Stimulated activated naive B cell treated with anti-CD40 and anti-IgM and Interleukin-4, amounts not matched to agents 10 μg/mL and 1 μg/mL and 100 μg/mL, for 72 hours (primary cell): ENCODE measurements at regions not wholly inside any gene's neighbourhood (a gene's known extent, or its start where the extent isn't known, plus 50 kb on each side); places are given as distances from the start of the nearest gene placed in this dataset.

Source experiments
- ATAC-seq, 2 donors: fragments of 150-1000 bp; cut with Tn5 transposase; replicated peaks; 2 replicates each; pipeline ENCODE4 v1.10.0; 2021; ENCODE audit warnings: moderate library complexity in 1 of 2
- DNase-seq: peaks from one replicate; pipeline ENCODE4 v3.0.0; 2021
- H3K27ac Mint-ChIP-seq: one replicate; pipeline ENCODE4 v1.8.0; 2022; ENCODE audit warnings: mild to moderate bottlenecking, mixed read lengths
- H3K27me3 Mint-ChIP-seq, 2 donors: one replicate each; pipeline ENCODE4 v1.8.0; 2022; ENCODE audit warnings: mixed read lengths in 2 of 2
- H3K36me3 Mint-ChIP-seq, 2 donors: one replicate each; pipeline ENCODE4 v1.8.0; 2022; ENCODE audit warnings: mixed read lengths in 2 of 2, mild to moderate bottlenecking in 1 of 2
- H3K4me1 Mint-ChIP-seq, 2 donors: one replicate each; pipeline ENCODE4 v1.8.0; 2022; ENCODE audit warnings: mixed read lengths in 2 of 2, mild to moderate bottlenecking in 1 of 2
- H3K4me3 Mint-ChIP-seq, 2 donors: one replicate each; pipeline ENCODE4 v1.8.0; 2022; ENCODE audit warnings: mild to moderate bottlenecking in 2 of 2, mixed read lengths in 2 of 2, moderate library complexity in 1 of 2
- H3K9me3 Mint-ChIP-seq, 2 donors: one replicate each; pipeline ENCODE4 v1.8.0; 2022; ENCODE audit warnings: mixed read lengths in 2 of 2, mild to moderate bottlenecking in 1 of 2

DNA sequence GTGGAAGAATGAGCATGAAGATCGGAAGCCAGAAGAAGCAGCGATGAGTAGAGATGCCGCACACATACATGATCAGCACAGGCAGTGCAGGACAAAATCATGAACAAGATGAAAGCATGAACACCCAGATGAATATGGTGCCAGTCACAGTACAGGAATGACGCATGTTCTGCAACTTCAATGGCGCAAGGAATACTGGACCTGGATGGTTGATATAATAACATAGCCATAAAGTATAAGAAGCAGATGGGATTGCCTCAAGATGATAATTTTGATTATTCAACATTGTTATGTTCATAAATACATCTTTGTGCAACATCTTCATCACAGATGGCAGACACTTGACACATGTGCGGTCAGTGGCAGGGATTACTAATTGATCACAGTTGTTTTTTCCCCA lies 59.7 kb upstream of the SLCO3A1 start:
- no peak overlapping the region for H3K27ac Mint-ChIP-seq
- H3K36me3 Mint-ChIP-seq = no peaks in the 10 kb centered on the region
- H3K4me3 Mint-ChIP-seq = no peak overlapping the region
- H3K4me1 Mint-ChIP-seq = no peaks in the 10 kb centered on the region
- DNase-seq (no peak), ATAC-seq (no peak)
- H3K9me3 Mint-ChIP-seq = peaks cover 0 to 4% of the 10 kb centered on the region in 2 donors
- peaks cover 7 to 9% of the 10 kb centered on the region in 2 donors for H3K27me3 Mint-ChIP-seq

- DNase-seq = no peak
- Mint-ChIP-seq H3K4me3 (no peak overlapping the region), H3K4me1 (no peaks in the 10 kb centered on the region), H3K36me3 (no peaks in the 10 kb centered on the region), H3K9me3 (peaks cover 0 to 4% of the 10 kb centered on the region in 2 donors), H3K27me3 (peaks cover 7 to 9% of the 10 kb centered on the region in 2 donors), H3K27ac (no peak overlapping the region)
- no peak for ATAC-seq
Observed at GRCh38 chr15:91795235-91795634, 58.3 kb upstream of the SLCO3A1 start.

- Mint-ChIP-seq H3K27me3 (peaks cover 0 to 5% of the 10 kb centered on the region in 2 donors), H3K36me3 (no peaks in the 10 kb centered on the region), H3K4me3 (no peak overlapping the region), H3K4me1 (no peaks in the 10 kb centered on the region), H3K27ac (no peak overlapping the region), H3K9me3 (peaks cover 2 to 3% of the 10 kb centered on the region in 2 donors)
- DNase-seq = no peak
- no peak for ATAC-seq
Observed at GRCh38 chr15:91801836-91802534, 51.5 kb upstream of the SLCO3A1 start.

DNA sequence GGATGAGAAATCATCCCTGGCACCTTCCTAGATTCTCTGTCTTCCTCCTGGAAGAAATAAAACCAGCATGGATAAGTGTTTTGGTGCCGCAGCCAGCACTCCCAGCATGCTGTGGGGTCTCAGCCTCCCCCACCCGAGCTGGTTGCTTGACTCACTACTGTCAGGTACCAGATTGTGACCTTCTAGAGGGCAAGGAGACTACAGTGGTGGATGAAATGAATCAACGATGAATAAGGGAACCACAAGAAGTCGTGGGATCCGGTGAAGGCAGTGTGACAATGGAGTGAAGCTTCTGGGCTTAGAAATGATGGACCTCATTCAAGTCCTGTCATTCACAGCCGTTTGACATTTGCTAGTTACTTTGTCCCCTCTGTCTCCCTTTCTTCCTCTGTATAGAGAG lies 50.2 kb upstream of the SLCO3A1 start:
- no peak overlapping the region for H3K4me3 Mint-ChIP-seq
- no peak for ATAC-seq
- DNase-seq = no peak
- peaks cover 3 to 5% of the 10 kb centered on the region in 2 donors for H3K9me3 Mint-ChIP-seq
- H3K4me1 Mint-ChIP-seq = no peaks in the 10 kb centered on the region
- no peaks in the 10 kb centered on the region for H3K36me3 Mint-ChIP-seq
- H3K27ac Mint-ChIP-seq = no peak overlapping the region
- peaks cover 5 to 6% of the 10 kb centered on the region in 2 donors for H3K27me3 Mint-ChIP-seq
